ENCODE measurements at regions not wholly inside any gene's neighbourhood (a gene's known extent, or its start where the extent isn't known, plus 50 kb on each side); places are given as distances from the start of the nearest gene placed in this dataset.

GRCh38 chr2:199692489-199692888 lies 158.5 kb downstream of the FTCDNL1 start:
- H3K9me3 ChIP-seq (ENCODE audit: insufficient read depth, low read length): no peaks in the 10 kb centered on the region
- no peak overlapping the region for H3K9ac ChIP-seq (ENCODE audit: low read length)
- H3K4me2 ChIP-seq (ENCODE audit: low read depth, low read length, poor library complexity, severe bottlenecking): no peak overlapping the region
- no peaks in the 10 kb centered on the region for H3K9me2 ChIP-seq (replicated peaks; ENCODE audit: insufficient read depth, low read length)
- H2AFZ ChIP-seq (ENCODE audit: low read depth, low read length, severe bottlenecking): no peak overlapping the region
- no peak overlapping the region for H3K4me3 ChIP-seq (ENCODE audit: insufficient read depth, low read length, poor library complexity, severe bottlenecking)
- H3K36me3 ChIP-seq (ENCODE audit: low read length): no peaks in the 10 kb centered on the region
- TF ChIP-seq CTCF (IDR thresholded peaks at IDR 0.05; ENCODE audit: insufficient read depth, low read length, poor library complexity, severe bottlenecking): no peak
- TF ChIP-seq EZH2phosphoT487 (conservative IDR thresholded peaks at IDR 0.05; ENCODE audit: low read length): no peak
- H3K27ac ChIP-seq (ENCODE audit: low read depth, low read length): no peak overlapping the region
- no peaks in the 10 kb centered on the region for H4K20me1 ChIP-seq (ENCODE audit: low read depth, low read length)
- H3K79me2 ChIP-seq (ENCODE audit: insufficient read depth, low read length): no peaks in the 10 kb centered on the region
- H3F3A ChIP-seq (ENCODE audit: insufficient read depth): no peaks in the 10 kb centered on the region
- no peaks in the 10 kb centered on the region for H3K27me3 ChIP-seq (ENCODE audit: low read length)

GRCh38 chr2:199690225-199690624 lies 160.8 kb downstream of the FTCDNL1 start:
- Histone ChIP-seq H2AFZ (ENCODE audit: low read depth, low read length, severe bottlenecking) (no peak overlapping the region), H4K20me1 (ENCODE audit: low read depth, low read length) (no peaks in the 10 kb centered on the region), H3K4me2 (ENCODE audit: low read depth, low read length, poor library complexity, severe bottlenecking) (no peak overlapping the region), H3K27ac (ENCODE audit: low read depth, low read length) (no peak overlapping the region), H3K79me2 (ENCODE audit: insufficient read depth, low read length) (no peaks in the 10 kb centered on the region), H3K9ac (ENCODE audit: low read length) (no peak overlapping the region), H3K9me2 (replicated peaks; ENCODE audit: insufficient read depth, low read length) (no peaks in the 10 kb centered on the region), H3K9me3 (ENCODE audit: insufficient read depth, low read length) (no peaks in the 10 kb centered on the region), H3K4me3 (ENCODE audit: insufficient read depth, low read length, poor library complexity, severe bottlenecking) (no peak overlapping the region), H3K27me3 (ENCODE audit: low read length) (no peaks in the 10 kb centered on the region), H3F3A (ENCODE audit: insufficient read depth) (no peaks in the 10 kb centered on the region), H3K36me3 (ENCODE audit: low read length) (no peaks in the 10 kb centered on the region)
- no peak for TF ChIP-seq EZH2phosphoT487 (conservative IDR thresholded peaks at IDR 0.05; ENCODE audit: low read length)
- no peak for TF ChIP-seq CTCF (IDR thresholded peaks at IDR 0.05; ENCODE audit: insufficient read depth, low read length, poor library complexity, severe bottlenecking)

GRCh38 chr2:199685669-199686068 lies 165.3 kb downstream of the FTCDNL1 start:
- no peak overlapping the region for H2AFZ ChIP-seq (ENCODE audit: low read depth, low read length, severe bottlenecking)
- no peak overlapping the region for H3K4me2 ChIP-seq (ENCODE audit: low read depth, low read length, poor library complexity, severe bottlenecking)
- H3K27ac ChIP-seq (ENCODE audit: low read depth, low read length): no peak overlapping the region
- no peaks in the 10 kb centered on the region for H3K9me2 ChIP-seq (replicated peaks; ENCODE audit: insufficient read depth, low read length)
- no peaks in the 10 kb centered on the region for H3K27me3 ChIP-seq (ENCODE audit: low read length)
- H3K4me3 ChIP-seq (ENCODE audit: insufficient read depth, low read length, poor library complexity, severe bottlenecking): no peak overlapping the region
- no peaks in the 10 kb centered on the region for H4K20me1 ChIP-seq (ENCODE audit: low read depth, low read length)
- H3K9me3 ChIP-seq (ENCODE audit: insufficient read depth, low read length): no peaks in the 10 kb centered on the region
- H3F3A ChIP-seq (ENCODE audit: insufficient read depth): no peaks in the 10 kb centered on the region
- no peaks in the 10 kb centered on the region for H3K79me2 ChIP-seq (ENCODE audit: insufficient read depth, low read length)
- H3K9ac ChIP-seq (ENCODE audit: low read length): no peak overlapping the region
- no peaks in the 10 kb centered on the region for H3K36me3 ChIP-seq (ENCODE audit: low read length)
- TF ChIP-seq EZH2phosphoT487 (conservative IDR thresholded peaks at IDR 0.05; ENCODE audit: low read length) (no peak), CTCF (IDR thresholded peaks at IDR 0.05; ENCODE audit: insufficient read depth, low read length, poor library complexity, severe bottlenecking) (no peak)

All from SU-DHL-6 (cell line).